Erythroblast (primary cell): ENCODE measurements at regions not wholly inside any gene's neighbourhood (a gene's known extent, or its start where the extent isn't known, plus 50 kb on each side); places are given as distances from the start of the nearest gene placed in this dataset.

Source experiments
- GATA1 ChIP-seq: IDR thresholded peaks from 2 replicates; pipeline ENCODE4 v1.6.1; 2011; ENCODE audit warnings: low read depth, mild to moderate bottlenecking, control low read depth, low read length, moderate library complexity
- POLR2A ChIP-seq: IDR thresholded peaks from 2 replicates; pipeline ENCODE4 v1.6.1; 2011; ENCODE audit warnings: mild to moderate bottlenecking, low read length

DNA sequence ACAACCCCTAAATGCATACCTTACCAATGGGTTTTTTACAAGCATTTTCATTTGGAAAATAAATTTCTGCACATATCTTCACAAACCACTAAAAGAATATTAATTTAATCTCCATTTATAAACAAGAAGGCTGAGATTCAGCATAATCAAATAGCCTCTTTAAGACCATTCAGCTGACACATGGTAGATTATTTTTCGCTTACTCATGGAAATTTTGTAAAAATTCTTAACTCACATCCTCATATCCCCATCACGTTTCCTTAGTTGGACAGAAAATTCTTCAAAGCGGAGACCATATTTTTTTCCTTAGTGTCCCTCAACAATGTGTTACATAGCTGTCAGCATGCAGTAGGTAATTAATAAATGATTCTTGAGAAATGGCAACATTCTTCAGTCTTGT lies 439.6 kb upstream of the PTCHD4 start:
- TF ChIP-seq POLR2A (no peak), GATA1 (no peak)
